Frontal cortex (tissue), 3 donors: ENCODE measurements at regions not wholly inside any gene's neighbourhood (a gene's known extent, or its start where the extent isn't known, plus 50 kb on each side); places are given as distances from the start of the nearest gene placed in this dataset.

Source experiments
- DNase-seq, 2 donors: peaks; one replicate each; pipeline ENCODE4 v3.0.0; 2012; ENCODE audit warnings: low spot score in 2 of 2
- FAIRE-seq: peaks from 2 replicates; lab custom pipeline; 2012; peaks lifted over from hg19 to GRCh38; lab: Jason Lieb, UNC
- donor health status: control.
- donor health status: control.
- donor health status: control.

- FAIRE-seq (no peak), DNase-seq (no peak)
Observed at GRCh38 chr20:40738976-40739375, 49.9 kb upstream of the MAFB start.

- FAIRE-seq, result no peak
- DNase-seq, result no peak
Observed at GRCh38 chr20:40739841-40740240, 50.8 kb upstream of the MAFB start.

- FAIRE-seq (no peak), DNase-seq (no peak)
Observed at GRCh38 chr20:40741507-40742106, 52.6 kb upstream of the MAFB start.

DNA sequence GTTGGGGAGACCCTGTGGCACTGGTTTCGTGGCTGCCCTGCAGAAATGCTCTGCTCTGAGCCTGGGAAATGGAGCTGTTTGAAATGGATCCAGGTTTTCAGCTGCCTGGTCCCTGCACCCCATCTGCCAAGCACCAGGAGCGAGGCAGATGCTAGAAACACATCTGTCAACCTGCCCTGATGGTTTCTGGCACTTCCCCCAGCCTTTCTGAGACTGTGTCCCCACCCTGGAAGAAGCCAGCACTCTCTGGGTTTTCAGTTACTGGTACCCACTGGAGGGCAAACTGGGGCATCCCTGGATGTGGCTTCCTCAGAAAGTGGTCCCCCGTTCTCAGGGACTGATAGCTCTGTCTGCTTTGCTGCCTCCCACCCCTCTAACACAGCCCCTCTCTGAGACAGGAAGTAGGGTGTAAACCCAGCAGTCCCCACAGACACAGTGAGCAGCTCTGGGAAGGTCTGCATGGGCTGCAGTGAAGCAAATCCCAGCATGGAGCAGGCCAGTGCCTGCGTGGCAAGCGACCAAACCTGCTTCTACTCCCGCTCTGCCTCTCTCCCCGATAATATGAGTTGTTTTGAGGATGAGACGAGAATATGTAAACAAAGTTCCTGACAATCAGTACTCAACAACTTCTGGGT, 54.2 kb upstream of the MAFB start:
- FAIRE-seq (no peak), DNase-seq (no peak)

DNA sequence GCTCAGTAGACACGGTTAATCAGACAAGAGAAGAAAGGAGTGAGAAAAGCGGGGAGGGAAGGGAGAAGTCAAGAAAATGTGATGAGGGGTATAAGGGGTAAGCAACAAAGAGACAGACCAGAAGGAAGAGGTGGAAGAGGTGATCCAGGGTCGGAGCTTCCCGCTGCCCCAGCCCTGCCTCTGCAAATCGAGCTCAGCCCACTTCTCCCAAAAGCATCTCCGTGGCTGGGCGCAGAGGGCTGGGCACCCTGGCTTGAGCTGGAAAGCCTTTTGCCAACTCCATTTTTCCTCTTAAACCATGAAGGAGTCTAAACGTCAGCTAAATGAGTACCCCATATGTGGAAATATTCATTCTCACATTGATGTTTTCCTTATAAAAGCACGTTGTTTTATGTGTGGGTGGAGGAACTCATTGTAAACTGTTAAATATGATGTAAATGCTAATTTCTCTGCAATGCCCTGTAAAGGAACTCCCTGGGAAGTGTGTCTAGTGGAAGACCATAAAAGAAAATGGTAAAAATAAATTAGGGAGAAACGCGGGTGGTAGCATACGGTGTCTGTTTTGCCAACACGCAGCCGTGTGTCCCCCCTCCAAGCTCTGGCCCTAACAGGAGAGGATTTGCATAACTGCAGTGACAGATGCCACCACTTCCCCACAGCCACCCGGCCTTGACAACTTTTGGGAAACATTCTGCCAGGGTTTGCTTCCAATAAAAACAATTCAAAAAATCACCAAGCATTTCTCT, 55.2 kb upstream of the MAFB start:
- FAIRE-seq (no peak), DNase-seq (no peak)

DNA sequence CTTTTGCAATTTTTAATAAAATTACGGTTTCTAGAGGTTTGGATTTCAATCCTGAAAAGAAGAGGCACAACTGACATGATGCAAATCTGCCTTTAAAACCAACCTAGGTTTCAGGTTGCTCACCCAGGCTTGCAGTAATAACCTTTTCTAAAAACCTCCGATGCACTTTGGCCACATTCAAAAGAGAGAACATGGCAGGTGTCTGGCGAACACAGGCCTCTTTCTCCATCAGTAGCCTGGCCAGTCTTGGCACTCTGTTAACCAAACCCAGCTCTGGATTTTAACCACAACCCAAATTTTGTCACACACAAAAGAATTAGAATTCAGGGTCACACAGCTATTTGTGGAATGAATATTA, 55.8 kb upstream of the MAFB start:
- FAIRE-seq (no peak), DNase-seq (no peak)

GRCh38 chr20:40746251-40746650, 57.2 kb upstream of the MAFB start:
- FAIRE-seq, result no peak
- no peak for DNase-seq

DNA sequence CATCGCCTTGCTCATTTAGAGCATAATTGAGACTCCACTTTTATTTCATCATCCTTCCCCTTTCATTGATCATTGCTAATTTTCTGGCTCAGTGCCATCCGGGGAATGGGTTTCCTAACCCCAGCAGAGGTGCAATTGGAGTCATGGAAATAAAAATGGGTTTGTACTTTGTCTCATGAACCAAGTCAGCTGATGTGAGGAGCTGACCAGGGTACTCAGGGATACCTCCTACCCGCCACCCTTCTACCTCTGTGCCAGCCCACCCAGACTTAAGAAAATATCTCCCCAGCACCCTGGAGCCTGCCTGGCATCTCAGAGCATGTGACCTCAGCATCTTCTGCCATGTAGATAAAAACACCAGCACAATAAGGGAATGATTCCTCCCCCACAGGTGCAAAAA, 59.1 kb upstream of the MAFB start:
- FAIRE-seq (no peak), DNase-seq (no peak)

GRCh38 chr20:40749985-40750506, 61.0 kb upstream of the MAFB start:
- no peak for FAIRE-seq
- DNase-seq, result no peak

- DNase-seq, result no peak
- no peak for FAIRE-seq
Observed at GRCh38 chr20:40750541-40751035, 61.6 kb upstream of the MAFB start.

- no peak for DNase-seq
- no peak for FAIRE-seq
Observed at GRCh38 chr20:40753472-40753871, 64.4 kb upstream of the MAFB start.

GRCh38 chr20:40754339-40754943, 65.4 kb upstream of the MAFB start:
- no peak for FAIRE-seq
- peak in 1 of 2 donors; percentile 22 for DNase-seq

DNA sequence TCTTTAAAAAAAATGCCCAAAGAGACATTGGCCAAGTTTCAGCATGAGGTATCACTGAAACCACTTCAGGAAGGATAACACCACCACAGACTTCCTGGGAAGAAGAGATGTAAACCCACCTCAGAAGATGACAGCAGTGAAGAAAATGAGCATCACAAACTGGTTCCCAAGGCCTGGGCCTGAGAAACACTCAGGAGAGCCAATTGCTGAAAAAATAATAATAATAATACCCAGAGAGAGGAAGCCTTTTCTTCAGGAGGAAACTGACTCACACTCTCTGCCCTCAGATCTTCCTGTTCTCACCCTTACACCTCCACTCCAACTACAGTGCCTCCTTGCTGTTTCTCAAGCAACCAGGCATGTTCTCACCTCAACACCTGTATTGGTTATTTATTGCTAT, 68.1 kb upstream of the MAFB start:
- no peak for FAIRE-seq
- no peak for DNase-seq

DNA sequence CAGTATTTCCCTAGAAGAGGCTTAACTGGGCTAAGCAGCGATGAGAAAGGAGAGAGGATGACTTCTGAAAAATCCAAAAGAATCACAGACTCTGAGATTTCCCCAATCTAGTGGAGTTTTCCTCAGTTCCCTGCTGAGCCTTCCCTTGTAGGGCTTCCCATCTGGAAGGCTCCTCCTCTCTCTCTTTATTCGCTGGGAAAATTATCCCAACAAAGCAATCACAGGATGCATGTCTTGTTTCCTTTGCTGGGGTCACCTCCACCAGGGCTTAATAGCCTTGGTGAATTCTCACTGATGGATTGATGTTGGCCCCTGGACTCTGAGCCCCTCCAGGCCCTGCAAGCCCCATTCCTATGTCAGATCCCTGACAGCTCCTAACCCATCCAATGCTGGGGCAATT, 69.8 kb upstream of the MAFB start:
- FAIRE-seq, result no peak
- DNase-seq, result no peak

DNA sequence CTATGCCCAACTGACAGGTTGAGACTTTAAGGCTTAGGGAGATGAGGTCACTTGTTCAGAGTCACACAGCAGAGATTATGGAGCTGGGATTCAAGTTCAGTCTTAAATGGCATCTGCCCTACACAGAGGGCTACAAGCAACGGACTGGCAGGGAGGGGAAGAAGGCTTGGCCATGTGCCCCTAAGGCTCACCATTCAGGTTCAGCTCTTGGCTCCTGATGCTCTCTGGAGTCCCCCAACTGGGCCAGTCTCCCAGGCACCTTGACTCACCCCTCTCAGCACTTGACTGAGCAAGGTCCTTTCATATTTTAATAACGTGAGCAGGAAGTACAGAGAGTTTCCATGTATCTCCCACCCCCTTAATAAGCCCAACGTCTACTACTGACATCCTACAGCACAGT, 71.4 kb upstream of the MAFB start:
- DNase-seq, result no peak
- no peak for FAIRE-seq

DNA sequence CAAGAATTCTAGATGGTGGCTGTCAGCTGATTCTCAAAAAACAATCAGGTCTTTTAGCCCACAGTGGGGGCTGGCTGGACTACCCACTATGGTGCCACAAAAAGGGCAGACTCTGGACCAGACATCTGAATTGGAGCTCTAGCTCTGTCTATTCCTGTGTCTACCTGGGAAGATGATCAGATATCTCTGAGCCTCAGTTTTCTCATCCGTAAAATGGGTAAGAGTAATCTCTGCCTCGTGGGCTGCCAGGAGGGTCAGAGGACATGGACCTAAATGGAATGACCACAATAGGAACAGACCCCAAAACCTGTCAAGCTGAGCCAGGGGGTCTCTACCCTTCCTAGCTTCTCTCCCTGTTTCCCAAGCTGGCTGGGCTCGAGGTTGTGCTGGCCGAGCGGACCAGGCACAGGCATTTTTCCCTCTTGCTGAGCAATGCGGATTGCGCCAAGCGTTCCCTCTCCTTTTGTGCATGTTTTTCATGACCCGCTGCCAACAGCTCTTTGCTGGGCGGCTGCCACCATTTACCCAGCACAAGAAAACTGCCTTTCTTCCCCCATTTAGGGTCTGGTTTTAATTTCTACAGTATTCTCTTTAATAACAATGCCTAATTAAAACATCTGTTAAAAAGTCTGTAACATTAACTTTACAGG, 74.7 kb upstream of the MAFB start:
- FAIRE-seq, result no peak
- peak; percentile 25 to 31 for DNase-seq

DNA sequence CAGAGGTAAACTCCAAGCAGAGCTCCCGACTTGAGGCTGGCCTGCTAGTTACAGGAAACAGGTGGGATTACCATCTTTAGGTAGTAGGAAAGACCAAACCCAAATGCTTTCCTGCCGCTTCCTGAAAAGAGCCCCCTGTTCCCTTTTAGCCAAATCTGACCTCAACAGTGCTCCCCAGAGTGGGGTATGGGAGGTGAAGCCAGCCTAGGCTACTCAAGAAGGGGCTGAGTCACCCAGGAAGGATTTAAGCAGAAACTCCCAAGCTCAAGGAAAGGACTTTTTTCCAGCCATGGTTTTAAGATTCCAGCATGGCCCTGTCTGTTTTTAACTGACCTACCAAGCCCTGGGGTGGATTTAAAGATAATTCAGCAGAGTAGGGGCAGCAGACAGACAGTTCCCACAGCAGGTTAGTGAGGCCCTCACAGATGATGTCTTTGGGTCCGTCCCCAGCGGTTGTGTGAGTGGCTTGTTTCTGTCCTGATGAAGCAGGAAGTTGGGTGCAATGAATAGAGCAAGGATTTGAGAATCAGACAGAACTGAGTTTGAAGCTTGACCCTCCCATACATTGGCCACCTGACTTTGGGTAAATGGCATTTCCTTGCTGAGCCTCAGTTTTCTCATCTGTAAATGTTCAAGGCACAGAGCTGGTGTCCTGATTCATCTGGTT, 76.9 kb upstream of the MAFB start:
- DNase-seq (no peak), FAIRE-seq (no peak)

DNA sequence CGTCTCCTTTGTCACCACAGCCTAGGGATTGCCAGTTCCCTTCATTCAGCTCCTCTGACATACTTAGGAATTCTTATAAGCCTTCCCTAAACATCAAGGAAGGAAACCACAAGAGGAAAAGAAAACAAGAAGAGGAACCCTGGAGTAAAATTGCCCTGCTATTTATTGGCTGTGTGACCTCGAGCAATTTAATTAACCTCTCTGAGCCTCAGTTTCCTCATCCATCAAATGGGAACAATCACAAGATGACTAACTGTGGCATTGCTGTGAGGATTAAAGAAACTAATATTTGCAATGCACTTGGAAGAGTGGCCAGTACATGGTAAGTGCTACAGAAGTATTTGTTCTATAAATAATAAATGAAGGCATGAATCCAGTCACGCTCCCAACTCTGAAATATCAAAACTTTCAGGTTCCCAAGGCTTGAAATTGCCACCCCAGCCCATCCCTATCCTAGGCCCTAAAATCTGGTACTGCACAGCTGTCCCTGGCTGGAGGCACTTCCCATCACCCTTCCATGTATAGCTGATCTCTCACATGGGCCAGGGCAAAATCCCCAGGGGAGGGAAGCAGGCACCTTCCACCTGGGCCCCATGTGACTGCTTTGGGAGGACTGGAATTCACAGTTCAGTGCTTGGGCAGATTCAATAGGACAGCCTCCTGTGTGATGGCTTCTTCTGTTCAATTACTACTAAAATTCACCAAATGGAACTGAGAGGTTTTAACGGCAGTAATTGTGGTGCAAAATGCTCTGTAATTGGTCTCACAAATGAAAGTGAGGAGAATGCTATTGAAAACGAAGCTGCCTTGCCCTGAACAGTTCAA, 78.0 kb upstream of the MAFB start:
- no peak for DNase-seq
- FAIRE-seq, result no peak

GRCh38 chr20:40767615-40767924, 78.5 kb upstream of the MAFB start:
- DNase-seq, result no peak
- FAIRE-seq, result no peak
